Right ventricle myocardium inferior (tissue), 1 donor: ENCODE measurements at regions not wholly inside any gene's neighbourhood (a gene's known extent, or its start where the extent isn't known, plus 50 kb on each side); places are given as distances from the start of the nearest gene placed in this dataset.

Experiments
- ATAC-seq: fragments of 200-7000 bp; cut with Tn5 transposase; one replicate; pipeline ENCODE4 v1.9.1; 2020; ENCODE audit warnings: mild to moderate bottlenecking, moderate library complexity
- DNase-seq: peaks from one replicate; pipeline ENCODE4 v3.0.0; 2021; ENCODE audit errors: missing footprints
- intact Hi-C: fragments of 100-400 bp; cut with DNase I; formaldehyde crosslinking; loops from one replicate; pipeline ENCODE4 v1.11.0; 2022
- donor health status: DM: no; HTN: yes; CAD: no; lungs with severe emphysema.

GRCh38 chr12:118874698-118875548 is 106.4 kb upstream of the SRRM4 start:
- no peak for ATAC-seq
- intact Hi-C loops, result no loop called here
- no peak for DNase-seq

GRCh38 chr12:118880720-118881493 is 100.4 kb upstream of the SRRM4 start:
- ATAC-seq (no peak), DNase-seq (peak; percentile 50)
- intact Hi-C loops, result no loop called here

DNA sequence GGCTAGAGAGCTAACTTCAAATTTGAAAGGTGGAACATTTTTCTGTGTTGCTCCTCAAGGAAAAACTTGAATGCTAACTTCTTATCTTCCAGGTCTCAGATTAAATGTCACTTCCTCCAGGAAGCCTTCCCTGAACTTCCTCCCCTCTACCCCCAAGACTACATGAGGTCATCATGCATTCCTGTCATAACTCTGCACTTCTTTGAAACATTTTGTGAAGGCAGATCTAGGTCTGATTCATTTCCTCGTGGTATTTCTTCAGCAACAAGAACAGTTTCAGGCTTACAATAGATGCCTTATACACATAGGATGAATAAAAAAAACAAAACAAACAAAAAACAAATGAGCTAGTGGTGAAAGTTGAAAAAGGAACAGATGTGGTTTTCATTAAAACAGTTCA is 97.1 kb upstream of the SRRM4 start:
- no peak for DNase-seq
- intact Hi-C loops, result no loop called here
- no peak for ATAC-seq

- intact Hi-C loops, result no loop called here
- ATAC-seq (peak; percentile 52), DNase-seq (no peak)
These were observed 80.3 kb upstream of the SRRM4 start for GRCh38 chr12:118900993-118901392.

- intact Hi-C loops, result no loop called here
- no peak for ATAC-seq
These were observed 72.5 kb upstream of the SRRM4 start for GRCh38 chr12:118908811-118909210.

DNA sequence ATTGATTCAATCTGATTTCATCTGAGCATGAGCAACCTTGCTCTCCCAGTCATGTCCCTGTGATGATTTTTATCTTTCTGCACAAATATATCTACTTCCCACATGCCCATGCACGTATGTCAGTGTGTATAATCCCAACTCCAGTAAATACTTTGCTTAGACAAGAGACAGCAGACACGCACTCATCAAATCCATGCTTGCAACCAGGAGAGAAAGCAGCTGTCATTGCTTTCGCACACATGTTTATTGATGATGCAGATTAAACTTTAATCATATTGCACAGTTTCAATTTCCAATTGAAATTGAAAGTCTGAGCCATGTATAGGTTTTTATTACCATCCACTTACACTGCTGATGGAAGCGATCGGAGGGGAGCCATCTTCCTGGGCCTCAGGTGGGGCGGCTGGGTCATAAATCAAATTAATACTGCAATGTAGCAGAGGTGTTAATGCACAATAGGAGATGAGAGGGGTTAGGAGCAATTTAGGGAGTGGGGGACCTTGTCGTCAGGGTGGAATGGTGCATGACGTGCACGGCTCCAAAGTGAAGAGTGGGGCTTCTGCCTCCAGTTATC is 68.6 kb upstream of the SRRM4 start:
- DNase-seq (no peak), ATAC-seq (no peak)
- intact Hi-C loops, result no loop called here

More at GRCh38 chr12:118908811-118909210, 72.5 kb upstream of the SRRM4 start:
- DNase-seq, result no peak

- intact Hi-C loops, result no loop called here
- ATAC-seq, result no peak
These were observed 59.6 kb upstream of the SRRM4 start for GRCh38 chr12:118921761-118922160.

DNA sequence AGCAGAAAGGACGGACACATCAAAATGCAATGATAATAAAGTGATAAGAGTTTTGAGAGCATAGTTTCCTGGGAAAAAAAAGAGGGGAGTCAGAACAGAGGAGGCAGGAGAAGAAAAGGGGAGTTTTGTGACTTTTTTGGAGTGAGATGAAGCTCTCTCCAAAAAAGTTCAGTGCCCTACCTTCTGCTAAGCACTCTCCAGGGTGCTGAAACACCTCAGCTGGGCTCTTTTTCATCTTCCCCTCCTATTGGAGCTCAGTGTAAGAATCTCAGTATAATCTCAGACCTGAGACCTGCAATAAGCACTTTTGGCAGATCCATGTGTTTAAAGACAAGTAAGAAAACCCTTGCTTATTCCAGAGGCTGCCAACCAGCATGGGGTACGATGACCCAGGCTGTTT is 58.9 kb upstream of the SRRM4 start:
- DNase-seq (no peak), ATAC-seq (no peak)

More at GRCh38 chr12:118921761-118922160, 59.6 kb upstream of the SRRM4 start:
- DNase-seq, result no peak

GRCh38 chr12:118925407-118925806 is 55.9 kb upstream of the SRRM4 start:
- ATAC-seq (peak; percentile 73), DNase-seq (no peak)
- intact Hi-C loops, result no loop called here

More for the DNA sequence above, 58.9 kb upstream of the SRRM4 start:
- intact Hi-C loops, result no loop called here

GRCh38 chr12:118925826-118926225 is 55.5 kb upstream of the SRRM4 start:
- no peak for DNase-seq
- intact Hi-C loops, result no loop called here
- peak; percentile 70 for ATAC-seq
